Gastrocnemius medialis (tissue), 4 donors: ENCODE measurements at regions not wholly inside any gene's neighbourhood (a gene's known extent, or its start where the extent isn't known, plus 50 kb on each side); places are given as distances from the start of the nearest gene placed in this dataset.

Source experiments
- CTCF ChIP-seq, 5 experiments: fragments of 450-650 bp in 3 of 5; fragments of 200-600 bp in 2 of 5; sonication (generic) in 2 of 5; IDR thresholded peaks in 4 of 5; conservative IDR thresholded peaks in 1 of 5; 1 replicate in 4 of 5; 2 replicates in 1 of 5; pipeline ENCODE4 v1.5.1; 2016 to 2019; ENCODE audit warnings: antibody characterized with exemption in 5 of 5, mild to moderate bottlenecking in 3 of 5, moderate library complexity in 3 of 5
- POLR2A ChIP-seq, 2 donors: fragments of 450-650 bp; IDR thresholded peaks; one replicate each; pipeline ENCODE4 v1.6.1; 2017; ENCODE audit warnings: antibody characterized with exemption in 2 of 2, mild to moderate bottlenecking in 2 of 2, moderate library complexity in 2 of 2

- TF ChIP-seq POLR2A (IDR thresholded peaks at IDR 0.05) (no peak), CTCF (IDR thresholded peaks at IDR 0.05 in 4 of 5, conservative IDR thresholded peaks at IDR 0.05 in 1 of 5) (no peak)
These were observed 224.2 kb upstream of the CTAGE1 start for GRCh38 chr18:22641958-22642357.
